Right cardiac atrium (tissue), 5 donors: ENCODE measurements at regions not wholly inside any gene's neighbourhood (a gene's known extent, or its start where the extent isn't known, plus 50 kb on each side); places are given as distances from the start of the nearest gene placed in this dataset.
A peak's percentile ranks its signal among the peaks of the same experiment; 100 is the strongest.
"Not testable (repeated sequence)": the region's sequence is repeated elsewhere in the genome, so short reads cannot be mapped to it uniquely, and the experiment has no call there.

ENCODE experiments used
- ATAC-seq, 2 donors: fragments of 200-7000 bp; cut with Tn5 transposase; one replicate each; pipeline versions ENCODE4 v1.8.0 to v1.9.1; 2020; ENCODE audit warnings: moderate library complexity in 2 of 2, mild to moderate bottlenecking in 1 of 2
- DNase-seq, 3 donors: peaks; one replicate each; pipeline ENCODE4 v3.0.0-alpha.2; 2020
- H3K27ac ChIP-seq: one replicate; pipeline ENCODE4 v1.5.1; 2013; ENCODE audit warnings: mild to moderate bottlenecking, low read length, control low read depth, moderate library complexity
- H3K27me3 ChIP-seq: one replicate; pipeline ENCODE4 v1.6.1; 2013; ENCODE audit not compliant: control insufficient read depth, insufficient read depth
- H3K4me1 ChIP-seq: one replicate; pipeline ENCODE4 v1.6.1; 2013; ENCODE audit warnings: low read length; ENCODE audit not compliant: control insufficient read depth, insufficient read depth
- H3K4me3 ChIP-seq: one replicate; pipeline ENCODE4 v1.5.1; 2013; ENCODE audit warnings: low read length, control low read depth
- H3K9me3 ChIP-seq: one replicate; pipeline ENCODE4 v1.6.1; 2013; ENCODE audit warnings: low read length; ENCODE audit not compliant: control insufficient read depth
- WGBS: extraction: QIAGEN DNeasy Blood & Tissue Kit; methylation state at CpG from one replicate; pipeline ENCODE4 v1.1.7; 2013; 5-methylcytosine and 5-hydroxymethylcytosine counted together
- intact Hi-C, 4 donors: fragments of 100-400 bp; cut with DNase I; formaldehyde crosslinking; loops; one replicate each; pipeline versions ENCODE4 v1.11.0 to v1.14.0; 2022 to 2023
- donor health status: healthy with polysubstance abuse.
- donor health status: DM: no; HTN: yes; CAD: no.
- donor health status: DM: no; HTN: no; CAD: no.
- donor health status: DM: no; HTN: yes; CAD: no; lungs with severe emphysema.
- donor health status: DM: yes; HTN: yes; CAD: no.

- Histone ChIP-seq H3K4me3 (no peak overlapping the region), H3K27me3 (no peaks in the 10 kb centered on the region), H3K27ac (no peak overlapping the region), H3K9me3 (no peaks in the 10 kb centered on the region), H3K4me1 (no peaks in the 10 kb centered on the region)
- no peak for ATAC-seq
- no peak for DNase-seq
- intact Hi-C loops, result no loop called here
- 69% methylated on average over 2 of the region's 2 CpGs for WGBS
Measured at GRCh38 chr1:112099979-112100378, 110.5 kb upstream of the KCND3 start.

- Histone ChIP-seq H3K4me3 (no peak overlapping the region), H3K4me1 (no peaks in the 10 kb centered on the region), H3K9me3 (no peaks in the 10 kb centered on the region), H3K27me3 (no peaks in the 10 kb centered on the region), H3K27ac (no peak overlapping the region)
- 83% methylated on average over 1 of the region's 1 CpG for WGBS
- ATAC-seq (no peak), DNase-seq (no peak)
- intact Hi-C loops, result no loop called here
Measured at GRCh38 chr1:112105557-112105956, 116.1 kb upstream of the KCND3 start.

GRCh38 chr1:112110031-112110430, 120.6 kb upstream of the KCND3 start:
- no peaks in the 10 kb centered on the region for H3K9me3 ChIP-seq
- ATAC-seq, result peak; percentile 72 to 86
- intact Hi-C loops, result no loop called here
- H3K4me3 ChIP-seq, result no peak overlapping the region
- no peaks in the 10 kb centered on the region for H3K4me1 ChIP-seq
- H3K27me3 ChIP-seq, result no peaks in the 10 kb centered on the region
- DNase-seq, result peak in 2 of 3 donors; percentile 54 to 56
- WGBS, result 48% methylated on average over 3 of the region's 3 CpGs
- no peak overlapping the region for H3K27ac ChIP-seq

DNA sequence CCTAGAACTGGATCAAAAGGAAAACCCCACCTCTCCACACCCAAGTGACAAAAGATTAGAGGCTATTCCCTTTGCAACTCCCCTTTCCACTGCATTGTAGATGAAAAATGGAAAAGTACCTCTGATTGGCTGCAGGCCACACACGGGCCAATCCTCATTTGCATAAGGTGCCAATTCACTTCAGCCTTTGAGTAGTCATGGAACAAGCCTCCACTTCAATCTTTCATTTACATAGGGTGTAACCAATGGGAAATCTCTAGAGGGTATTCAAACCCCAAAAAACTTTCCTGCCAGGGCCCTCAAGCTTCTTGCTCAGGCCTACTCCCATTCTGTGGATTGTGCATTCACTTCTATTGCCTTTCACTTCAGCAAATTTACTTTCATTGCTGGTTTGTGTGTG, 122.3 kb upstream of the KCND3 start:
- intact Hi-C loops, result no loop called here
- Histone ChIP-seq H3K4me3 (no peak overlapping the region), H3K27ac (no peak overlapping the region), H3K27me3 (no peaks in the 10 kb centered on the region), H3K4me1 (no peaks in the 10 kb centered on the region), H3K9me3 (no peaks in the 10 kb centered on the region)
- no peak for DNase-seq
- WGBS, result 77% methylated on average over 1 of the region's 1 CpG
- ATAC-seq, result peak in 1 of 2 donors; percentile 80

GRCh38 chr1:112114540-112114939, 125.1 kb upstream of the KCND3 start:
- no peaks in the 10 kb centered on the region for H3K27me3 ChIP-seq
- no peak for DNase-seq
- H3K27ac ChIP-seq, result no peak overlapping the region
- H3K9me3 ChIP-seq, result no peaks in the 10 kb centered on the region
- no peak overlapping the region for H3K4me3 ChIP-seq
- 40% methylated on average over 1 of the region's 1 CpG for WGBS
- intact Hi-C loops, result no loop called here
- no peak for ATAC-seq
- H3K4me1 ChIP-seq, result no peaks in the 10 kb centered on the region

GRCh38 chr1:112126598-112126997, 137.1 kb upstream of the KCND3 start:
- WGBS, result 76% methylated on average over 2 of the region's 2 CpGs
- intact Hi-C loops, result no loop called here
- Histone ChIP-seq H3K27ac (no peak overlapping the region), H3K4me1 (no peaks in the 10 kb centered on the region), H3K27me3 (no peaks in the 10 kb centered on the region), H3K4me3 (no peak overlapping the region), H3K9me3 (no peaks in the 10 kb centered on the region)
- no peak for ATAC-seq
- no peak for DNase-seq

DNA sequence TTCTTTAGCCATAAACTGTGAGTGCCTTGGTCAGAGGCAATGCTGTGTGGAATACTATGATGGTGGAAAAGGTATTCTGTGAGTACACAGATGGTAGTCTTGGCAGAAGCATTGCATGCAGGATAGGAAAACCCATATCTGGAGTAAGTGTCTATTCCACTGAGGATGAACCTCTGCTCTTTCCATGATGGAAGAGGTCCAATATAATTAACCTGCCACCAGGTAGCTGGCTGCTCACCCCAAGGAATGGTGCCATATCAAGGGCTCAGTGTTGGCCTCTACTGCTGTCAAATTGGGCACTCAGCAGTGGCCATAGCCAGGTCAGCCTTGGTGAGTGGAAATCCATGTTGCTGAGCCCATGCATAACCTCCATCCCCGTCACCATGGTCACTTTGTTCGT, 138.1 kb upstream of the KCND3 start:
- H3K27me3 ChIP-seq, DNase-seq, H3K4me3 ChIP-seq, H3K4me1 ChIP-seq, H3K9me3 ChIP-seq, H3K27ac ChIP-seq, ATAC-seq, intact Hi-C loops: not testable (repeated sequence)
- 90% methylated on average over 2 of the region's 2 CpGs for WGBS

DNA sequence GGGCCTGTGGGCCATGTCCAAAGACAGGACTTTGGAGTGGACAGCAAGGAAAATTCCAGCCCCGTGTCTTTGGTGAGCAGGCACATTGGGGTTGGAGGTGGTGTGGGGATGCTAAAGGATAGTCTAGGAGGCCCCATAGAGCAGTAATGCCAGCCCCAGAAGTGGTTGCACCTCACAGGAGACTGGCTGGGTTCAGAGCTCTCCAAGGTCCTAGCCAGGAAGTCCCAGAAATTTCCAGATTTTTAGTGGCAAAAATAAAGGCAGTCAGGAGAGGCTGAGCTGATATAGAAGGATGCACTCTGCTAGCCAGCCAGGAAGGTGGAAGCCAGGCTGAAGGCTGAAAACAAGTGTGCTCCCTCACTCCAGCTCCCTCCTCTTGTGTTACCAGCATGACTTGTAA, 144.0 kb upstream of the KCND3 start:
- Histone ChIP-seq H3K4me1 (no peaks in the 10 kb centered on the region), H3K4me3 (no peak overlapping the region), H3K27ac (no peak overlapping the region), H3K27me3 (no peaks in the 10 kb centered on the region), H3K9me3 (no peaks in the 10 kb centered on the region)
- DNase-seq (no peak), ATAC-seq (no peak)
- intact Hi-C loops, result no loop called here
- 81% methylated on average over 1 of the region's 1 CpG for WGBS

DNA sequence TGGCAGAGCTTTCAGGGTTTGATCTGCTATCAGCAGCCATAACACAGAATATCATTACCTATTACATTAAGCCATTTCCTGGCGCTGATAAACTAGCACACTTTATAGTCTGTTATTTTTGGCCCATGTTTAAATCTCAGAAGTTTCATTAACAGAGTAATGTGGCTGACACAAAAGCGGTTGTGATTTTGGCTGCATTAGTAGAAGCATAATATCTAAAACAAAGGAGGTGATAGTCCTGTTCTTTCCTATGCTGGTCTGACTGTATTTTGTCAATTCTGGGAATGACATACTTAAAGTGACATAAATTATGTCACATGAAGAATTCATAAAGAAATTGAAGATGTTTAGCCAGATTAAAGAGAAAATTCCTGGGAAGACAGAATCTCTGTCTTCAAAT, 151.3 kb upstream of the KCND3 start:
- ATAC-seq (no peak), DNase-seq (no peak)
- intact Hi-C loops, result no loop called here

GRCh38 chr1:112141301-112141700, 151.8 kb upstream of the KCND3 start:
- Histone ChIP-seq H3K4me3 (no peak overlapping the region), H3K27me3 (no peaks in the 10 kb centered on the region), H3K4me1 (no peaks in the 10 kb centered on the region), H3K9me3 (no peaks in the 10 kb centered on the region), H3K27ac (peak overlapping the region; percentile 34)
- ATAC-seq, result no peak
- WGBS, result 56% methylated on average over 5 of the region's 5 CpGs
- intact Hi-C loops, result no loop called here
- DNase-seq, result no peak

More for the DNA sequence above, 151.3 kb upstream of the KCND3 start:
- Histone ChIP-seq H3K4me1 (no peaks in the 10 kb centered on the region), H3K27me3 (no peaks in the 10 kb centered on the region), H3K4me3 (no peak overlapping the region), H3K9me3 (no peaks in the 10 kb centered on the region), H3K27ac (no peak overlapping the region)
- WGBS, result 37% methylated on average over 2 of the region's 2 CpGs

GRCh38 chr1:112141923-112142322, 152.5 kb upstream of the KCND3 start:
- intact Hi-C loops, result no loop called here
- Histone ChIP-seq H3K4me3 (no peak overlapping the region), H3K27me3 (no peaks in the 10 kb centered on the region), H3K9me3 (no peaks in the 10 kb centered on the region), H3K27ac (peak overlapping the region; percentile 14), H3K4me1 (no peaks in the 10 kb centered on the region)
- ATAC-seq (peak; percentile 58 to 67), DNase-seq (peak in 1 of 3 donors; percentile 43)
- 50% methylated on average over 4 of the region's 4 CpGs for WGBS

DNA sequence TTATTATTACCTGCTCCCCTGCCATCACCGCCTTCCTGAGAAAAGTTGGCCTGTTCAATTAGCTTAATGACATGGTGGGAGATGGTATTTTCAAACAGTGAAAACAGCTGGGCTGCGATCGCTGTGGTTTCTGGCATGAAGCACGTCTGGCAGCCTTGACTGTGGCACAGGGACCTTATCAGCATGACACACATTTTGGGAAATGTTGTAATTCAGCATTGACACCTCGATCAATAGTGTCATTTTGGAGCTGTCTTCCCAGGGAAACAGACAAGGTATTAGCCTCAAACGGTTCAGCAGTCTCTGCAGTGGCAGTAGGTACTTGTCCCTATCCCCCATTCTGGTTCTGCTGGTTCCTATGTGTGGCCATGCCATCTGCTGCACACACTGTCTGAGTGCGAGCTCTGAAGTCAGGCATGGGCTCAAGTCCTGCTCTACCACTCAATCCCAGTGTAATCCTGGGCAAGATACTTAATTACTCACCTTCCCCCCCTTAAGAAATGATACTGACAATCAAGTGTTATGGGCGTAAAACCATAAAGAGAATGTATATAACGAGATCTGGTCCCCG, 154.5 kb upstream of the KCND3 start:
- peak; percentile 31 to 59 for ATAC-seq
- DNase-seq, result peak; percentile 31 to 52 (median 49)
- H3K27ac ChIP-seq, result peak overlapping the region; percentile 90
- no peaks in the 10 kb centered on the region for H3K9me3 ChIP-seq
- no peak overlapping the region for H3K4me3 ChIP-seq
- intact Hi-C loops, result no loop called here
- WGBS, result 57% methylated on average over 10 of the region's 10 CpGs
- no peaks in the 10 kb centered on the region for H3K27me3 ChIP-seq
- no peaks in the 10 kb centered on the region for H3K4me1 ChIP-seq
